ENCODE measurements at regions not wholly inside any gene's neighbourhood (a gene's known extent, or its start where the extent isn't known, plus 50 kb on each side); places are given as distances from the start of the nearest gene placed in this dataset.

GRCh38 chr18:34990597-34990996 is 50.6 kb upstream of the MAPRE2 start:
- no peak for DNase-seq (ENCODE audit: low spot score in 2 of 2)
- Histone ChIP-seq H3K36me3 (no peaks in the 10 kb centered on the region), H3K4me3 (no peak overlapping the region), H3K27ac (no peak overlapping the region), H3K9me3 (no peaks in the 10 kb centered on the region), H3K4me1 (no peaks in the 10 kb centered on the region), H3K27me3 (no peaks in the 10 kb centered on the region)
- no peak for TF ChIP-seq EP300 (IDR thresholded peaks at IDR 0.05)
- TF ChIP-seq CTCF (IDR thresholded peaks at IDR 0.05): no peak
- TF ChIP-seq POLR2A (IDR thresholded peaks at IDR 0.05): no peak
- 77% methylated on average over 4 of the region's 4 CpGs for WGBS, 2 donors

GRCh38 chr18:34991152-34991551 is 50.1 kb upstream of the MAPRE2 start:
- no peaks in the 10 kb centered on the region for H3K36me3 ChIP-seq
- no peak overlapping the region for H3K4me3 ChIP-seq
- TF ChIP-seq EP300 (IDR thresholded peaks at IDR 0.05) (no peak), CTCF (IDR thresholded peaks at IDR 0.05) (no peak), POLR2A (IDR thresholded peaks at IDR 0.05) (no peak)
- no peak for DNase-seq (ENCODE audit: low spot score in 2 of 2)
- no peaks in the 10 kb centered on the region for H3K9me3 ChIP-seq
- H3K27ac ChIP-seq: no peak overlapping the region
- 86 to 87% methylated on average over 7 of the region's 7 CpGs for WGBS, 2 donors
- no peaks in the 10 kb centered on the region for H3K4me1 ChIP-seq
- H3K27me3 ChIP-seq: no peaks in the 10 kb centered on the region
